ENCODE measurements at regions not wholly inside any gene's neighbourhood (a gene's known extent, or its start where the extent isn't known, plus 50 kb on each side); places are given as distances from the start of the nearest gene placed in this dataset.
A peak's percentile ranks its signal among the peaks of the same experiment; 100 is the strongest.

DNA sequence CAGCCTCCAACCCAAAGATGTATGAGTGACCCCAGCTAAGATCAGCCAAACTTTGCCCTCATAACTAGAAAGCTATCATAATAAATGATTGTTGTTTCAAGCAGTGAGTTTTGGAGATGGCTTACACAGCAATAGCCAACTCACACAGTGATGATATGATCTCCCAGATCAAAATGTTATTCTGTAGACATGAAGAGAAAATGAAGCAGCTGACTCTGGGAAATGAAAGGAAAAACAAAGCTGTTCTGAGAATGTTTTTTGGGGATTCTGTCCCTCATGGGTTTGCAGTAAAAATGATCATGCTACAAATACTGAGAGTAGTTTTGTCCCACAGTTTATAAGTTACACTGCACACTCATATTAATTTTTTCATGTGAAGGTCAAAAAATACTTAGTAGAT is 617.8 kb downstream of the MRPL39 start:
- DNase-seq: no peak

- DNase-seq: no peak
Measured at GRCh38 chr21:24988941-24989340, 618.3 kb downstream of the MRPL39 start.

- DNase-seq: no peak
Measured at GRCh38 chr21:24976238-24976637, 631.0 kb downstream of the MRPL39 start.

- no peak for DNase-seq
Measured at GRCh38 chr21:24969068-24969467, 638.2 kb downstream of the MRPL39 start.

DNA sequence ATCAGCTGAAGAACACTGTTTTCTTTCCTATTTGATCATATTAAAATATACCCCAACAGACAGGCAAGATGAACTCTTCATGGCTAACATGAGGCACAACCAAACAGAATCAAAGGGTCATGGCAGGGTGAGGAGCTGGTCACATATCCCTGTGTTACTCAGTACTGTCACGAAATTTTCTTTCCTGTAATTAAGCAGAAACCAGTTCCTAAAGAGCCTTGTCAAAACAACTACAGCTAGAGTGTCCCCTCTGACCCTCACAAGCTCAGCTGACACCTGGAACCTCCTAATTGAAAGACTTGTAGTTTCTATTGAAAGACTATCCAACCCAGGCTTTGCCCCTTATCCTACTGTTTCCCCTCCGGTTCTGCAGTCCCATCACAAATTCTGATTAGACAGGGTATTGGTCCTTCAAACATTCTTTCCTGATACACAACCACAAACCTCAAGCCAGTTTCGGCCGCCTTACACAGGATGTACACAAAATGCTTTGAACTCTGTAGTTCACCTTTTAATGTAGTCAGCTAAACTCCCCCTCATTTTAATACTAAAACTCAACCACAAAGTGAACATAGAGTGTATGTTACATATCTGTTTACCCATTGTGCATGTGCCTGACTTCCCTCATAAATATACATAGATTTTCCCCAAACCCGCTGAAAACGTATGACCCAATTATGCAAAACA is 651.9 kb downstream of the MRPL39 start:
- no peak for DNase-seq

DNA sequence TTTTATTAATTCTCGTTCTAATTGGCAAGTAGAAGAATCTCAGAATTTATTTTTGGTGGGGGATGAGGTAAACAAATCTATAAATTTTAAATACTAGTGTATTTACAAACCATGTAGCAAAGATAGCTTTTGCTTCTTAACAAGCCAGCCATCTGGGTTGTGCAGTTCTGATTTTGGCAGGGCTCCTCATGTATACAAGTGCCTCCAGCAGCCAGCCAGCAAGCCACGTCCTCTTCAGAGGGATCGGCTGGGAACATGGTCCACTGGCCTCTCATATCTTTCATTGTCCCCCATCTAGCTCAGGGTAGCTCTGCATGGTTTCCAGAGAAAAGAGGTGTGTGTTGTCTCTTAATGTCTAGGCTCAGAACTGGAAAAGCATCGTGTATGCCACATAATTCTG is 659.1 kb downstream of the MRPL39 start:
- DNase-seq: no peak

GRCh38 chr21:24945910-24946309 is 661.4 kb downstream of the MRPL39 start:
- no peak for DNase-seq

GRCh38 chr21:24941316-24942185 is 665.7 kb downstream of the MRPL39 start:
- DNase-seq: peak; percentile 9

- no peak for DNase-seq
Measured at GRCh38 chr21:24939291-24939690, 668.0 kb downstream of the MRPL39 start.

GRCh38 chr21:24938573-24938972 is 668.7 kb downstream of the MRPL39 start:
- no peak for DNase-seq

- no peak for DNase-seq
Measured at GRCh38 chr21:24935991-24936390, 671.3 kb downstream of the MRPL39 start.

- DNase-seq: no peak
Measured at GRCh38 chr21:24910591-24910990, 696.7 kb downstream of the MRPL39 start.

DNA sequence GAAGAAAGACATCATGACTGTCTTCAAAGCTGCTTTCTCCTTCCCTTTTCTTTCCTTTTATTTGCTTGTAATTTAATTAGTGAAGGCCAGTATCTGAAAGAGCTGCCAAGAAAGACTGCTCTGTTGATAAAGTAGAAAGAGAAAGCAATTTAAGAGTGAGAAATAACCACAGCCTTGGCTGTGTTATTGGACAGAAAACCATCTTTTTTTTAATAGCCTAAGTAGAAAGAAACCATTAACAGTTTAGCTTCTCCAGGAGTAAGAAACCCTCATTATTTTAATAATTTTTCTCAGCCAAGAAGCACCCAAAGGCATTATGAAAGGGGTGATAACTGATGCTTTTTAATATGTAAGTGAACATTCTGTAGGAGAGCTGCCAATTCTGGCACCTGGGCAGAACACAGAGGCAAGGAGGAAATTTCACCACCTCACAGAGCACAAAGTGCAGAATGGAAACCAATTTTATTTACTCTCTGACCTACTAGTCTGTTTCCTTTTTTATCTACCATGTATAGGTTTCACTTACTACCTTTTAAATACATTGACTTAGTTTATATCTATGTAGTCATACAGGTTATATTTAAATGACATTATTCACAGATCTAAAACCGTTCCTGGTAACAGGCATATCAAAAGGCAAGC is 703.2 kb downstream of the MRPL39 start:
- no peak for DNase-seq

DNA sequence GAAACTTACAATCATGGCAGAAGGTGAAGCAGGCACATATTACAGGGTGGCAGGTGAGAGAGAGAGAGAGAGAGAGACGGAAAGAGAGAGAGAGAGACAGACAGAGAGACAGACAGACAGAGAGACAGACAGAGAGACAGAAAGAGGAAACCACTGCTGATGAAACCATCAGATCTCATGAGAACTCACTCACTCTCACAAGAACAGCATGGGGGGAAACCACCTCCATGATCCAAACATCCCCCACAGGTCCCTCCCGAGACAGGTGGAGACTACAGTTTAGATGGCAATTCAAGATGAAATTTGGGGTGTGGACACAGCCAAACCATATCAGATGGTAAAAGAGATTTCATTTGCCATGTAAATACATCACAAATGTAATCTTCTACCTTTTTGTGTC is 708.1 kb downstream of the MRPL39 start:
- DNase-seq: no peak

GRCh38 chr21:24897883-24898282 is 709.4 kb downstream of the MRPL39 start:
- DNase-seq: no peak

- no peak for DNase-seq
Measured at GRCh38 chr21:24896735-24897124, 710.6 kb downstream of the MRPL39 start.

GRCh38 chr21:24895885-24896734 is 711.2 kb downstream of the MRPL39 start:
- DNase-seq: peak; percentile 55

GRCh38 chr21:24894324-24894723 is 713.0 kb downstream of the MRPL39 start:
- DNase-seq: no peak

- DNase-seq: no peak
Measured at GRCh38 chr21:24890021-24890420, 717.3 kb downstream of the MRPL39 start.

DNA sequence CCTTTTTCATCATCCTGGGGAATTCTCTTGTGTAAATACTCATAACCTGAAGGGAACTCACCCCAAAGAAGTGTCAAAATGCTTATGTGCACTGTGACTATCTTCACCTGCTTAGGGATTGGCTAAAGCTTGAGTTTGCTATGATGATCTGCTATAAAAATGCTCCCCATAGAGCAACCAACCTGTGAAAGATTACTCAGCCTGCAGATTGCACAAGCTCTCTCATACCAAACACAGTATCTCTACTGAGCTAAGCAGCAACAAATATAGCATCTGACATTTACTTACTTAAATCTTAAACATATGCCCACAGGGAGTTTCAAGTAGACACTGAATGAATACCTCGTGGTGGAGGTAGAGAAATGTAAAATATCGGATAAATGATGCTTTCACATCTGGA is 725.8 kb downstream of the MRPL39 start:
- peak; percentile 38 for DNase-seq

GRCh38 chr21:24870633-24871032 is 736.6 kb downstream of the MRPL39 start:
- DNase-seq: no peak

- DNase-seq: no peak
Measured at GRCh38 chr21:24869862-24870261, 737.4 kb downstream of the MRPL39 start.

- DNase-seq: no peak
Measured at GRCh38 chr21:24868117-24868516, 739.2 kb downstream of the MRPL39 start.

Measured in fibroblast of skin of right biceps (primary cell).